ENCODE measurements at regions not wholly inside any gene's neighbourhood (a gene's known extent, or its start where the extent isn't known, plus 50 kb on each side); places are given as distances from the start of the nearest gene placed in this dataset.

- Mint-ChIP-seq H3K9me3 (peaks cover 9% of the 10 kb centered on the region), H3K27me3 (ENCODE audit: low read depth) (peaks cover 33% of the 10 kb centered on the region), H3K27ac (peak overlapping the region in 1 of 3 experiments; percentile 63), H3K4me1 (peaks cover 16% of the 10 kb centered on the region), H3K4me3 (no peak overlapping the region), H3K36me3 (ENCODE audit: low read depth) (no peaks in the 10 kb centered on the region)
- TF ChIP-seq CTCF (IDR thresholded peaks at IDR 0.05; ENCODE audit: unreplicated experiment in 3 of 3): no peak
Measured at GRCh38 chr22:22430111-22430820, 78.3 kb downstream of the ZNF280B start.

GRCh38 chr22:22431271-22432220, 77.0 kb downstream of the ZNF280B start:
- Mint-ChIP-seq H3K9me3 (peaks cover 12% of the 10 kb centered on the region), H3K4me1 (peaks cover 13% of the 10 kb centered on the region), H3K36me3 (ENCODE audit: low read depth) (no peaks in the 10 kb centered on the region), H3K4me3 (no peak overlapping the region), H3K27me3 (ENCODE audit: low read depth) (peaks cover 39% of the 10 kb centered on the region), H3K27ac (no peak overlapping the region)
- TF ChIP-seq CTCF (IDR thresholded peaks at IDR 0.05; ENCODE audit: unreplicated experiment in 3 of 3): peak; percentile 53 to 67 (median 66)

GRCh38 chr22:22432479-22432878, 76.1 kb downstream of the ZNF280B start:
- H3K36me3 Mint-ChIP-seq (ENCODE audit: low read depth): no peaks in the 10 kb centered on the region
- peaks cover 14% of the 10 kb centered on the region for H3K9me3 Mint-ChIP-seq
- no peak for TF ChIP-seq CTCF (IDR thresholded peaks at IDR 0.05; ENCODE audit: unreplicated experiment in 3 of 3)
- peaks cover 13% of the 10 kb centered on the region for H3K4me1 Mint-ChIP-seq
- H3K27ac Mint-ChIP-seq: no peak overlapping the region
- peaks cover 43% of the 10 kb centered on the region for H3K27me3 Mint-ChIP-seq (ENCODE audit: low read depth)
- no peak overlapping the region for H3K4me3 Mint-ChIP-seq

- H3K4me3 Mint-ChIP-seq: no peak overlapping the region
- H3K27me3 Mint-ChIP-seq (ENCODE audit: low read depth): peaks cover 46% of the 10 kb centered on the region
- H3K27ac Mint-ChIP-seq: no peak overlapping the region
- H3K9me3 Mint-ChIP-seq: peaks cover 14% of the 10 kb centered on the region
- H3K36me3 Mint-ChIP-seq (ENCODE audit: low read depth): no peaks in the 10 kb centered on the region
- peaks cover 13% of the 10 kb centered on the region for H3K4me1 Mint-ChIP-seq
- no peak for TF ChIP-seq CTCF (IDR thresholded peaks at IDR 0.05; ENCODE audit: unreplicated experiment in 3 of 3)
Measured at GRCh38 chr22:22432937-22433336, 75.6 kb downstream of the ZNF280B start.

- Mint-ChIP-seq H3K4me1 (peaks cover 13% of the 10 kb centered on the region), H3K4me3 (no peak overlapping the region), H3K27me3 (ENCODE audit: low read depth) (peaks cover 51% of the 10 kb centered on the region), H3K36me3 (ENCODE audit: low read depth) (no peaks in the 10 kb centered on the region), H3K9me3 (peaks cover 14% of the 10 kb centered on the region), H3K27ac (no peak overlapping the region)
- TF ChIP-seq CTCF (IDR thresholded peaks at IDR 0.05; ENCODE audit: unreplicated experiment in 3 of 3): no peak
Measured at GRCh38 chr22:22433770-22434169, 74.8 kb downstream of the ZNF280B start.
